HCT116 (cell line): ENCODE measurements at regions not wholly inside any gene's neighbourhood (a gene's known extent, or its start where the extent isn't known, plus 50 kb on each side); places are given as distances from the start of the nearest gene placed in this dataset.

ENCODE experiments used
- CBX3 ChIP-seq: IDR thresholded peaks from 2 replicates; pipeline ENCODE4 v1.6.1; 2012; ENCODE audit warnings: low read depth
- EZH2phosphoT487 ChIP-seq: fragments of 200-600 bp; IDR thresholded peaks from 2 replicates; pipeline ENCODE4 v1.6.1; 2018; ENCODE audit warnings: antibody characterized with exemption, borderline replicate concordance
- POLR2A ChIP-seq: IDR thresholded peaks from 2 replicates; pipeline ENCODE4 v1.7.0; 2011; ENCODE audit warnings: borderline replicate concordance; ENCODE audit not compliant: insufficient read depth, insufficient read length; ENCODE audit errors: extremely low read depth
- SIN3A ChIP-seq: IDR thresholded peaks from 2 replicates; pipeline ENCODE4 v1.6.1; 2012; ENCODE audit warnings: low read depth
- TCF7L2 ChIP-seq: IDR thresholded peaks from 2 replicates; pipeline ENCODE4 v1.7.0; 2011; ENCODE audit warnings: borderline replicate concordance, inconsistent platforms; ENCODE audit not compliant: insufficient read depth, insufficient read length; ENCODE audit errors: extremely low read depth
- TF ChIP-seq, protein P1 (sequence below): IDR thresholded peaks from 2 replicates; pipeline ENCODE4 v1.6.1; 2012; ENCODE audit warnings: low read depth
- TF ChIP-seq, protein P2 (sequence below), 3 experiments: fragments of 200-600 bp in 1 of 3; sonication (generic) in 1 of 3; IDR thresholded peaks in 2 of 3; conservative IDR thresholded peaks in 1 of 3; 2 replicates each; pipeline ENCODE4 v1.5.1; 2012 to 2017; ENCODE audit warnings: low read depth in 2 of 3, low read length in 2 of 3, antibody characterized with exemption in 1 of 3, borderline replicate concordance in 1 of 3, control low read depth in 1 of 3, mild to moderate bottlenecking in 1 of 3, mixed read lengths in 1 of 3, mixed run types in 1 of 3, moderate library complexity in 1 of 3; ENCODE audit not compliant: insufficient read depth in 1 of 3

DNA sequence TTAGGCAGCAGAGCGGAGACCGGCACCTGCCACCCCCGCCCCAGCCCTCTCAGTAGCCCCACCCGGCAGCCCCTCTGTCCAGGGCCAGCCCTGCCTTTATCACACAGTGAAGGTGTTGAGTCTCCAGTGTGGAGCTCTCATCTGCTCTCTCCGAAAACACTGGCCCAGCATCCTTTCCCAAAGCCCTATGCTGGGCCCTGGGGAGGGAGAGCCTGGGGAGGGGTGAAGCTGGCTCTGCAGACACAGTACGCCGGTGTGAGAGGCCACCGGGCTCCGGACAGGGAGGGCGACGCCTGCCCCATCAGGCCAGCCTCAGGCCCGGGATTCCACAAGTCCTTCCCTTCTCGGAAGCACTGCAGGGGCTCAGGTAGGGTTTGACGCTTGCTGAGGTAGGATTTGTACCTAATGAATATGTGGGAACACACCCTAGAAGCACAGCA, 186.9 kb downstream of the ERMARD start:
- no peak for TF ChIP-seq TCF7L2
- TF ChIP-seq EZH2phosphoT487, result no peak
- TF ChIP-seq, protein P1, sequence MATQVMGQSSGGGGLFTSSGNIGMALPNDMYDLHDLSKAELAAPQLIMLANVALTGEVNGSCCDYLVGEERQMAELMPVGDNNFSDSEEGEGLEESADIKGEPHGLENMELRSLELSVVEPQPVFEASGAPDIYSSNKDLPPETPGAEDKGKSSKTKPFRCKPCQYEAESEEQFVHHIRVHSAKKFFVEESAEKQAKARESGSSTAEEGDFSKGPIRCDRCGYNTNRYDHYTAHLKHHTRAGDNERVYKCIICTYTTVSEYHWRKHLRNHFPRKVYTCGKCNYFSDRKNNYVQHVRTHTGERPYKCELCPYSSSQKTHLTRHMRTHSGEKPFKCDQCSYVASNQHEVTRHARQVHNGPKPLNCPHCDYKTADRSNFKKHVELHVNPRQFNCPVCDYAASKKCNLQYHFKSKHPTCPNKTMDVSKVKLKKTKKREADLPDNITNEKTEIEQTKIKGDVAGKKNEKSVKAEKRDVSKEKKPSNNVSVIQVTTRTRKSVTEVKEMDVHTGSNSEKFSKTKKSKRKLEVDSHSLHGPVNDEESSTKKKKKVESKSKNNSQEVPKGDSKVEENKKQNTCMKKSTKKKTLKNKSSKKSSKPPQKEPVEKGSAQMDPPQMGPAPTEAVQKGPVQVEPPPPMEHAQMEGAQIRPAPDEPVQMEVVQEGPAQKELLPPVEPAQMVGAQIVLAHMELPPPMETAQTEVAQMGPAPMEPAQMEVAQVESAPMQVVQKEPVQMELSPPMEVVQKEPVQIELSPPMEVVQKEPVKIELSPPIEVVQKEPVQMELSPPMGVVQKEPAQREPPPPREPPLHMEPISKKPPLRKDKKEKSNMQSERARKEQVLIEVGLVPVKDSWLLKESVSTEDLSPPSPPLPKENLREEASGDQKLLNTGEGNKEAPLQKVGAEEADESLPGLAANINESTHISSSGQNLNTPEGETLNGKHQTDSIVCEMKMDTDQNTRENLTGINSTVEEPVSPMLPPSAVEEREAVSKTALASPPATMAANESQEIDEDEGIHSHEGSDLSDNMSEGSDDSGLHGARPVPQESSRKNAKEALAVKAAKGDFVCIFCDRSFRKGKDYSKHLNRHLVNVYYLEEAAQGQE, result no peak
- no peak for TF ChIP-seq CBX3
- TF ChIP-seq POLR2A, result no peak
- TF ChIP-seq, protein P2, sequence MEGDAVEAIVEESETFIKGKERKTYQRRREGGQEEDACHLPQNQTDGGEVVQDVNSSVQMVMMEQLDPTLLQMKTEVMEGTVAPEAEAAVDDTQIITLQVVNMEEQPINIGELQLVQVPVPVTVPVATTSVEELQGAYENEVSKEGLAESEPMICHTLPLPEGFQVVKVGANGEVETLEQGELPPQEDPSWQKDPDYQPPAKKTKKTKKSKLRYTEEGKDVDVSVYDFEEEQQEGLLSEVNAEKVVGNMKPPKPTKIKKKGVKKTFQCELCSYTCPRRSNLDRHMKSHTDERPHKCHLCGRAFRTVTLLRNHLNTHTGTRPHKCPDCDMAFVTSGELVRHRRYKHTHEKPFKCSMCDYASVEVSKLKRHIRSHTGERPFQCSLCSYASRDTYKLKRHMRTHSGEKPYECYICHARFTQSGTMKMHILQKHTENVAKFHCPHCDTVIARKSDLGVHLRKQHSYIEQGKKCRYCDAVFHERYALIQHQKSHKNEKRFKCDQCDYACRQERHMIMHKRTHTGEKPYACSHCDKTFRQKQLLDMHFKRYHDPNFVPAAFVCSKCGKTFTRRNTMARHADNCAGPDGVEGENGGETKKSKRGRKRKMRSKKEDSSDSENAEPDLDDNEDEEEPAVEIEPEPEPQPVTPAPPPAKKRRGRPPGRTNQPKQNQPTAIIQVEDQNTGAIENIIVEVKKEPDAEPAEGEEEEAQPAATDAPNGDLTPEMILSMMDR (IDR thresholded peaks at IDR 0.05 in 2 of 3, conservative IDR thresholded peaks at IDR 0.05 in 1 of 3; ENCODE audit: borderline replicate concordance in 1 of 3, insufficient read depth in 1 of 3, low read depth in 2 of 3, low read length in 2 of 3), result no peak
- no peak for TF ChIP-seq SIN3A
